GM23338 (cell line): ENCODE measurements at regions not wholly inside any gene's neighbourhood (a gene's known extent, or its start where the extent isn't known, plus 50 kb on each side); places are given as distances from the start of the nearest gene placed in this dataset.

Experiments
- CTCF ChIP-seq, 2 experiments: fragments of 200-600 bp in 1 of 2; sonication (generic) in 1 of 2; conservative IDR thresholded peaks; 2 replicates each; pipeline versions ENCODE4 v1.5.1 to v1.6.1; 2016 to 2017; ENCODE audit warnings: antibody characterized with exemption in 2 of 2, low read depth in 2 of 2, mild to moderate bottlenecking in 2 of 2, moderate library complexity in 1 of 2
- JUNB ChIP-seq: IDR thresholded peaks from one replicate; pipeline ENCODE4 v1.6.1; 2016; ENCODE audit warnings: antibody characterized with exemption; ENCODE audit not compliant: unreplicated experiment
- POLR2AphosphoS5 ChIP-seq: IDR thresholded peaks from 2 replicates; pipeline ENCODE4 v1.6.1; 2016; ENCODE audit warnings: antibody characterized with exemption, low read depth

- TF ChIP-seq CTCF (conservative IDR thresholded peaks at IDR 0.05; ENCODE audit: low read depth in 2 of 2) (no peak), JUNB (no peak), POLR2AphosphoS5 (no peak)
Observed at GRCh38 chr18:61187971-61188370, 145.3 kb upstream of the CDH20 start.
